ENCODE measurements at regions not wholly inside any gene's neighbourhood (a gene's known extent, or its start where the extent isn't known, plus 50 kb on each side); places are given as distances from the start of the nearest gene placed in this dataset.

GRCh38 chr20:57831326-57831992 is 121.6 kb upstream of the PMEPA1 start:
- peaks cover 13% of the 10 kb centered on the region for H3K27me3 Mint-ChIP-seq (ENCODE audit: low read depth)
- no peaks in the 10 kb centered on the region for H3K9me3 Mint-ChIP-seq
- TF ChIP-seq, protein P1, sequence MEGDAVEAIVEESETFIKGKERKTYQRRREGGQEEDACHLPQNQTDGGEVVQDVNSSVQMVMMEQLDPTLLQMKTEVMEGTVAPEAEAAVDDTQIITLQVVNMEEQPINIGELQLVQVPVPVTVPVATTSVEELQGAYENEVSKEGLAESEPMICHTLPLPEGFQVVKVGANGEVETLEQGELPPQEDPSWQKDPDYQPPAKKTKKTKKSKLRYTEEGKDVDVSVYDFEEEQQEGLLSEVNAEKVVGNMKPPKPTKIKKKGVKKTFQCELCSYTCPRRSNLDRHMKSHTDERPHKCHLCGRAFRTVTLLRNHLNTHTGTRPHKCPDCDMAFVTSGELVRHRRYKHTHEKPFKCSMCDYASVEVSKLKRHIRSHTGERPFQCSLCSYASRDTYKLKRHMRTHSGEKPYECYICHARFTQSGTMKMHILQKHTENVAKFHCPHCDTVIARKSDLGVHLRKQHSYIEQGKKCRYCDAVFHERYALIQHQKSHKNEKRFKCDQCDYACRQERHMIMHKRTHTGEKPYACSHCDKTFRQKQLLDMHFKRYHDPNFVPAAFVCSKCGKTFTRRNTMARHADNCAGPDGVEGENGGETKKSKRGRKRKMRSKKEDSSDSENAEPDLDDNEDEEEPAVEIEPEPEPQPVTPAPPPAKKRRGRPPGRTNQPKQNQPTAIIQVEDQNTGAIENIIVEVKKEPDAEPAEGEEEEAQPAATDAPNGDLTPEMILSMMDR (IDR thresholded peaks at IDR 0.05; ENCODE audit: unreplicated experiment in 3 of 3), result no peak
- H3K27ac Mint-ChIP-seq, result peak overlapping the region in 2 of 3 experiments; percentile 64 to 66
- peaks cover 40% of the 10 kb centered on the region for H3K4me1 Mint-ChIP-seq
- H3K4me3 Mint-ChIP-seq, result no peak overlapping the region
- no peaks in the 10 kb centered on the region for H3K36me3 Mint-ChIP-seq (ENCODE audit: low read depth)

- H3K4me1 Mint-ChIP-seq, result peaks cover 43% of the 10 kb centered on the region
- H3K27me3 Mint-ChIP-seq (ENCODE audit: low read depth), result peaks cover 7% of the 10 kb centered on the region
- no peaks in the 10 kb centered on the region for H3K9me3 Mint-ChIP-seq
- no peak overlapping the region for H3K4me3 Mint-ChIP-seq
- peak overlapping the region in 2 of 3 experiments; percentile 63 to 82 for H3K27ac Mint-ChIP-seq
- H3K36me3 Mint-ChIP-seq (ENCODE audit: low read depth), result no peaks in the 10 kb centered on the region
- TF ChIP-seq, protein P1 (IDR thresholded peaks at IDR 0.05; ENCODE audit: unreplicated experiment in 3 of 3), result no peak
These were observed 120.7 kb upstream of the PMEPA1 start for GRCh38 chr20:57830515-57830895.

DNA sequence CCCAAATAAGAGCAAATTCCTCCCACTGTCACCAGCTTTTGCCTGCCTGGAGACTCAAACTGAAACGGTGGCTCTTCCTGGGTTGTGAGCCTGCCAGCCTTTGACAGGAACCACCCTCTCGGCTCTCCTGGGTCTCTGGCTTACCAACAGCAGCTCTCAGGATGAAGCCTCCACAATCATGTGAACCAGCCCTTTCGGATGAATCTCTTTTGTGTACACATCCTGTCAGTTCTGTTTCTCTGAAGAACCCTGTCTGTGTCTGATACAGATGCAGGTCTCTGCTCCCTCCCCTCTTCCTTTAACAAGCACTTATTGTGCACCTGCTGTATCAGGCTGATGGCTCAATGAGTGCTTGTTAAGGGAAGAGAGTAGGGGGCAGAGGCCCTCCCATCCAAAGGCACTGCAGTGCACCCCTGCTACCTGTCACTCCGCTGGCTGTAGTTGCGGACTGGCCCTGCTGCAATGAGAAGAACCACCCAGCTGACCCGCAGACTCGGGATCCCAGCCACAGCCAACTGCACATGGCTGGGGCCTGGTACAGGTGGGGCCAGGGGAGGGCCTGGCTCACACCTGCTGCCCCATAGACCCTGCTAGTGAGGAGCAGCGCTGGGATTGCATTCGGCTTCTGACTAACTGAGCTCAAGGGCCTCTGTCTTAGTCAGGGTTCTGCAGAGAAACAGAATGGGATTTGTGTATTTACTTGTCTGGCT is 120.1 kb upstream of the PMEPA1 start:
- Mint-ChIP-seq H3K4me1 (peaks cover 42% of the 10 kb centered on the region), H3K4me3 (no peak overlapping the region), H3K36me3 (ENCODE audit: low read depth) (no peaks in the 10 kb centered on the region), H3K27ac (peak overlapping the region in 2 of 3 experiments; percentile 63 to 82), H3K9me3 (no peaks in the 10 kb centered on the region), H3K27me3 (ENCODE audit: low read depth) (peaks cover 4% of the 10 kb centered on the region)
- TF ChIP-seq, protein P1 (IDR thresholded peaks at IDR 0.05; ENCODE audit: unreplicated experiment in 3 of 3), result no peak

- Mint-ChIP-seq H3K9me3 (no peaks in the 10 kb centered on the region), H3K4me3 (no peak overlapping the region), H3K27ac (peak overlapping the region in 1 of 3 experiments; percentile 63), H3K4me1 (peaks cover 38% of the 10 kb centered on the region), H3K36me3 (ENCODE audit: low read depth) (no peaks in the 10 kb centered on the region), H3K27me3 (ENCODE audit: low read depth) (peaks cover 4% of the 10 kb centered on the region)
- TF ChIP-seq, protein P1 (IDR thresholded peaks at IDR 0.05; ENCODE audit: unreplicated experiment in 3 of 3), result no peak
These were observed 119.5 kb upstream of the PMEPA1 start for GRCh38 chr20:57829336-57829735.

DNA sequence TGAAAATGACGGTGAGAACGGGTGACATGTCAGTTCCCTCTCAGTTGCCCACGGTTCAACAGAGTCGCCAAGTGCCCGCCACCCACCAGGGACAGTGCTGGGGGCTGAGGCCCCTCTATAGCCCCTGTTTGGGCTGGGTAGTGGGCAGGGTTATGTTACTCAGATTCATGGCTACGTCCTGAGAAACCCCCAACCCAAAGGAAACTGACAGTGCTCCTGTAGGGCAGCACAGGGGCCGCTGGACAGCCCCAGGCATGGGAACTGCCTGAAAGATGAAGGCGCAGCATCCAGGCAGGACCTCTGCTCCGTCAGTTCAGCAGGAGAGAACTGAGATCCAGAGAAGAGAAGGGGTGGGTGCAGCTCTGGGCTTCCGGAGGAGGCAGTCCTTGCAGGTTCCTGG is 118.9 kb upstream of the PMEPA1 start:
- H3K4me3 Mint-ChIP-seq, result no peak overlapping the region

More for the DNA sequence above, 118.9 kb upstream of the PMEPA1 start:
- Mint-ChIP-seq H3K4me1 (peaks cover 38% of the 10 kb centered on the region), H3K27me3 (ENCODE audit: low read depth) (peaks cover 4% of the 10 kb centered on the region), H3K9me3 (no peaks in the 10 kb centered on the region), H3K27ac (peak overlapping the region in 2 of 3 experiments; percentile 31 to 83), H3K36me3 (ENCODE audit: low read depth) (no peaks in the 10 kb centered on the region)
- TF ChIP-seq, protein P1 (IDR thresholded peaks at IDR 0.05; ENCODE audit: unreplicated experiment in 3 of 3), result no peak
